ENCODE measurements at regions not wholly inside any gene's neighbourhood (a gene's known extent, or its start where the extent isn't known, plus 50 kb on each side); places are given as distances from the start of the nearest gene placed in this dataset.

DNA sequence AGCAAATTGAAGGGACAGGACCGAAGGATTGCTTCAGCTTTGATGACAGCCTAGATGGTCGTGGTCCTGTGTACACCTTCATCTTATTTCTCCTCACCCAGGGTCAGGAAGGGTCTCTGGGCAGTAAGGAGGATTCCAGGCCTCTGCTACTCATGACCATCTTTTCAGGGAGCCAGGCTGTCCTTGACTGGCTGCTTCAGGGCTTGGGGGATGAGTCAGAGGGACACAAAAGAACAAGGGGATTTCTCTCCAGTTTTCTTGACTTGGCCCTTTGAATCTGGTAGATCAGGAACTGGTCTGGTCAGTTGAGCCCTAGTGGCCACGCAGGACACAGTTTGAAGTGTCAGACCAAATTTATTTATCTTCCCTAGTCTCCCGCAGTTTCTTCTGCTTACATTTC lies 402.1 kb upstream of the CHD6 start:
- DNase-seq = no peak

- no peak for DNase-seq
These were observed 400.8 kb upstream of the CHD6 start for GRCh38 chr20:42018979-42019378.

- no peak for DNase-seq
These were observed 391.9 kb upstream of the CHD6 start for GRCh38 chr20:42010090-42010489.

- no peak for DNase-seq
These were observed 389.1 kb upstream of the CHD6 start for GRCh38 chr20:42007251-42007650.

GRCh38 chr20:42005211-42005610 lies 387.0 kb upstream of the CHD6 start:
- DNase-seq = no peak

GRCh38 chr20:42003380-42003779 lies 385.2 kb upstream of the CHD6 start:
- DNase-seq = no peak

DNA sequence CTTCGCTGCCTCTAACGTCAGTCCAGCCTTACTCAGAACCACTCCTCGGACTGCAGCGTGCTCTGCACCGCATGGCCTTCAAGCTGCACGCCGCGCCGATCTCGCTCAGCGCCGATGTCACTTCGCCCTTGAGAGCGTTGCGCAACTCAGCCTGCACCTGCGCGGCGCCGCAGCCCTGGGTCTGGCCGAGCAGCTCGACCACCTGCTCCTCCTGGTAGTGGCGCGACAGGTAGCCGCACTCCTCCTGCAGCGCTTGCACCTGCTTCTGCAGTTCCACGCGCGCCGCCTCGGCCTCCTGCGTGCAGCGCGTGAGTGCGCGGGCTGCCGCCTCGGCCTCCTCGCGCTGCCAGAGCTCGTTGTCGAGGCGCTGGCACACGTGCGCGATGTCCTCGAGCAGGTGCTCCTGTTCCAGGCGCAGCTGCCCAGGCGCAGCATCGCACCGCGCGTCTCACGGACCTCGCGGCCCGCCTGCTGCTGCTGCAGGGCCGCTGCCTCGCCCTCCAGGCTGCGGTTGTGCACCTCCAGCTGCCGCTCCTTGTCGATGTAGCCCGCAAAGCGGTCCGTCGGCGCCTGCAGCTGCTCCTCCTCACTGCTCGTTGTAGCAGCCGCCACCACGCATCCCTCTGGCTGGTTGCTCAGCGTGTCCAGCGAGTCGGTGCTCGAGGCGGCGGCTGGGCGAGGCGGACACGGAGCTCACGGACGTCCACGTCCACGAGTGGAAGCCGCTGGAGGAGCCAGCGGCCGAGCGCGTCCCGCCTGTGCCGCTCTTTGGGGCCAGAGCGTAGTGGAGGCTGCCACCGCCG lies 380.6 kb upstream of the CHD6 start:
- DNase-seq = no peak

GRCh38 chr20:41996951-41997350 lies 378.8 kb upstream of the CHD6 start:
- no peak for DNase-seq

DNA sequence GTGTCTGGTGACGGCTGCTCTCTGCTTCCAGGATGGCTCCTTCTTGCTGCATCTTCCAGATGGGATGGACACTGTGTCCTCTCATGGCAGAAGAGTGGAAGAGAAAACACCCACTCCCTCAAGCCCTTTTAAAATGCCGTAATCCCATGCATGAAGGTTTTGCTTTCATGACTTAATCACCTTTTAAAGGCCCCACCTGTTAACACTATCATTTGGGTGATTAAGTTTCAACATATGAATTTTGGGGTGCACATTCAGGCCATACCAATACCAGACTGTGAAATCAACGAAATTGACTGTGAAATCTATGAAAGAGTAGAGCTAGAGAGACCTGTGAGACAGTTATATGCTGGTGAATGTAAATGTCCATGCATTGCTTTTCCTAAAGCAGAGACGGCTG lies 374.3 kb upstream of the CHD6 start:
- no peak for DNase-seq

DNA sequence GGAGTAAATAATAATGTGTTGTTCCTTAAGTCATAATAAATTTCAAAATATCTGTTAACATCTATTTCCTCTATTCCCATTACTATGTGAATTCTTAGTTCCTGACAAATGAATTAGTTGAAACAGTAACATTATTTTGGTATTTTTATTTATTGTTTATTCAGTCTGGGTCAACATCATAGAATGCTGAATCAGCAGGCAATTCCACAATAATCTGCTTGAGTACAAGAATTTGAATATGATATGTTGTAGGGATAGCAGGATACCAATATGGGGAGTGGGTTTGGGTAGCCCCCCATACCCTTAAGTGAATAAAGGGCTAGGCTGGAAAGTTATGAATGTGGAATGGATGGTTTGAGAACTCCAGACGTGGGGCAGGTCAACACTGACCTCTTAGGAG lies 373.2 kb upstream of the CHD6 start:
- DNase-seq = no peak

DNA sequence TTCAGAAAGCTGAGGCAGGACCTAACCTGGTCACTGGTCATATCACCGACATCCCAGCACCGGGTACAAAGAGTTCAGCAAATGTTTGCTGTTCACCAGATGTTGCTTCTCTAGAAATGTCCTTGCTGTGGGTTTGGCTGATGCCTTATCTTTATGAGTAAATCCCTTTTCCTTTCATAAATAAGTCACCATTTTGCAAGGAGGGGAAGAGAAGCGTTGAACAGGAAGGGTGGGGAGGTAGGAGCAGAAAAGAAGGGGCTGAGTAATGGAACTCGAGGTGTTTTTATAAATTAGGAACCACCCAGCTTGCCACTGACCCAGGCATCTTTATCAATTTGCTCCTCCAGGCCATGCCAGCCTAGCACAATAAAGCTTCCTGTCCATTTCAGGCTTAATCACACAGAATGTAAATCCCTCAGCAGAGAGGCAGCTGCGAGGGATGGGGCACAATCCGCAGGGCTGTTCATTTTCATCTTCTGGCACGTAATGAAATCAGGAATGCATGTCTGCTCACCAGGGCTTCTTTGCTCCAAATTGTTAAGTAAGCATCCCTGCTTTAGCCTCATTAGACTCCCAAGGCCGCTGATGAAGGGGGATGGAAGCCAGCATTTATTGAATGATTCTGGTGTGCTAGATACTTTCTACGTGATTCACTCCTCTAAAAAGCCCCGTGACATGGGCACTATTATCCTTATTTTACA lies 371.9 kb upstream of the CHD6 start:
- no peak for DNase-seq

DNA sequence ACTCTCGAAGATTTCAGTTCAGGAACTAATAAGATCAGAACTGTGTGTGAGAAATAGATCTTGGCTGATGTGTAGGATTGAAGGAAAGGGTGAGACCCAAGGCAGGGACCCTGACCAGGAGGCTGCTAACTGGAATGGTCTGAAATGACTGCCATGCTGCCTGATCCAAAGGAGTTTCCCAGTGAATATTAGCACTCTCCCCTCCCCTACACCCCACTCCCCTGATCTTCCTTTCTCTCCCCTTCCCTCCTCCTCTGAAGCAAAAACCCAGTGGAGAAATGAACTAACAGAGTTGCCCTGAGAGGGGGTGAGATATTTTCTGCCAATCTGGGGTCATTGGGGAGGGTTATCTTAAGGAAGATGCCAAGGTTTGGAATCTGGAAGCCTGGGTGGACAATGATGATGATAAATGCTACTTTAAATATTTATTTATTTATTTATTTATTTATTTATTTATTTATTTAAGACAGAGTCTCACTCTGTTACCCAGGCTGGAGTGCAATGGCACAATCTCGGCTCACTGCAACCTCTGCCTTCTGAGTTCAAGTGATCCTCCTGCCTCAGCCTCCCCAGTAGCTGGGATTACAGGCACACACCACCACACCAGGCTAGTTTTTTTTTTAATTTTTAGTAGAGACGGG lies 371.0 kb upstream of the CHD6 start:
- DNase-seq = no peak

DNA sequence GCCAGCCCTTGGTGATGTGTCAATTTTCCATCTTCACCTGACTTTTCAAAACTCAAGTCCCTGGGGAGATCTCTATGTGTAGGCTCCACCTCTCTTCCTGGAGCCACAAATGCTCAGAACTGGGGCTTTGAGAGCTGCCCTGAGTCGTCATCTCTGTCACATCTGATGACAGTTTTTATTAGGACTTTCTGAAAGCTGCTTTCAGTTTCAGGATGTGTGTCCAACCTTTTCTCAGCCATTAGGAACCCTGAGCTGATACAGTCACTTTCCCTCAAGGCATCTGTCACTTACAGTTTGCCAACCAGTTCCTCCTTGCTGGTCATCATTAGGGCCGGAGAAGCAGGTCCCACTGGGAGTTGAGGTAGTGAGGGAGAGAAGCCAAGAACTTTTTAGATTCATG lies 365.9 kb upstream of the CHD6 start:
- no peak for DNase-seq

DNA sequence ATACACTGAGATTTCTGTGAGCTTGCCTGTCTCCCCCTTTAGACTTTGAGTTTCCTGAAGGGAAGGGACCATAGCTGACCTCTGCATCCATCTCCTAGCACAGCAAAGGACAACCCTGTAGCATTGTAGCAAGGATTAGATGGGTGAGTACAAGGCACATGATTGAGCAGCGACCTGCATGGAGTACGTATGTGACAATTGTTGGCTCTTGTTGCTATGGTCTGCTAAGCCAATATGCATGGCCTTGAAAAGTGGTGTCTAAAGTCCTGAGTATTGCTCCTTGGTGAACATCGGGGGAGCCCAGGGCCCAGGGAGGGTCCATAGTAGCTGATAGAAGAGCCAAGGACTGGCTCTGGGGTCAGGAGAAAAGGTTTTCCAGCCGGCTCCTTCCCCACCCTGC lies 365.0 kb upstream of the CHD6 start:
- DNase-seq = no peak

GRCh38 chr20:41981746-41982145 lies 363.6 kb upstream of the CHD6 start:
- DNase-seq = no peak

- no peak for DNase-seq
These were observed 360.7 kb upstream of the CHD6 start for GRCh38 chr20:41978875-41979274.

DNA sequence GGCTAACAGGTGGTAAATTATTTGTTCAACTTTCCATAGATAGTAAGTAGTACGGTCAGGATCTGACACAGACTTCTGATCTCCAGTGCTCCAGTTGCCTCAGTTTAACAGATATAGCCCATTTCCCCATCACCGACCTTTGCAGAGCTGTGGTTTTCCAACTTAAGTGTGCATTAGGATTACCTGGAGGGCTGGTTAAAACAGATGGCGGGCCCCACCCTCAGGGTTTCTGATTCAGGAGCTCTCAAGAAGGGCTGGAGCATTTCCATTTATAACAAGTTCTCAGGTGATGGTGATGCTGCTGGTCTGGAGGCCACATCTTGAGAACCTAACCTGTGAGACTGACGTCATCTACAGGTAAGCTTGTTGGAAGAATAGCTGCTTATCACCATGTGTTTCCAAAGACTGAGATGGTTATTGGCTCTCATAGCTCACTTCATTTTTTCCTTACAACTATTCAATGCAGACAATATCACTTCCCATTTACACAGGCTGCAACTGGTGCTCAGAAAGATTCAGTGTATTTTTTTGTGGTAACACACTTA lies 360.1 kb upstream of the CHD6 start:
- DNase-seq = no peak

DNA sequence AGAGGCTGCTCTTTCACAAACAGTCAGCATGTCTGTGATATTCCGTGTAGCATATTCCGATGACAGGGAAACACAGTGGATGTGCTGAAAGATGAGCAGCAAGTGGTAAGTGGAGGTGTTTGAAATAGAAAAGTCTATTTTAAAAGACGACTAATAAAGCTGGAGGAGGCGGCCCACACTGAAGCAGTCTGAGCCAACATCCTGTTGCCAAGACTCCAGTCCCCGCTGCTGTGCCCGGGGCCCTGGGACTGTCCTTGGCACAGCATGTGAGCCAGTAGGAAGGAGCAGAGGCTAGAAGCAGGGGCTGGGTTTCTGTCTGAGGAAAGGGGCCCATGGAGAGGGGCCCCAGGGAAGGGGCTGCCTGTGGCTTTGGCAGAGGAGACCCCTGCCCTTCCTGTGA lies 351.5 kb upstream of the CHD6 start:
- DNase-seq = no peak

DNA sequence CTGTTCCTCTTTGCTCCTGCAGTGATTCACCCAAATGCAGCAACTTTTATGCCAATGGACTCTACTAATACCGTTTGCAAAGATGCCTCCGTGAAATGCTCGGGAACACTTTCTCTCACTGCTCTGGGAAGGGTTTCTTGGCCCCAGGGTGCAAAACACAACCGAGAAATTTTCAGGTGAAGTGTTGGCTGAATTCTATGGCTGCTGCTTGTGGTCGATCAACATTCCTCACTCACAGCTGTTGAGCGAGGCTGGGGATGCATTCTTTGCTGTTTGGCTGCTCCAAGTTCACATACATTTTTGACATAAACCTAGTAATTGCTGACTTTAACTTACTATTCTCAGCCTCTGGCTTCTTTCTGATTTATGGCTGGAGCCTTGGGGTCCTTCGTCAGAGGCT lies 342.0 kb upstream of the CHD6 start:
- no peak for DNase-seq

GRCh38 chr20:41958391-41958790 lies 340.2 kb upstream of the CHD6 start:
- DNase-seq = no peak

- DNase-seq = no peak
These were observed 338.3 kb upstream of the CHD6 start for GRCh38 chr20:41956338-41957074.

- no peak for DNase-seq
These were observed 334.0 kb upstream of the CHD6 start for GRCh38 chr20:41952166-41952565.

DNA sequence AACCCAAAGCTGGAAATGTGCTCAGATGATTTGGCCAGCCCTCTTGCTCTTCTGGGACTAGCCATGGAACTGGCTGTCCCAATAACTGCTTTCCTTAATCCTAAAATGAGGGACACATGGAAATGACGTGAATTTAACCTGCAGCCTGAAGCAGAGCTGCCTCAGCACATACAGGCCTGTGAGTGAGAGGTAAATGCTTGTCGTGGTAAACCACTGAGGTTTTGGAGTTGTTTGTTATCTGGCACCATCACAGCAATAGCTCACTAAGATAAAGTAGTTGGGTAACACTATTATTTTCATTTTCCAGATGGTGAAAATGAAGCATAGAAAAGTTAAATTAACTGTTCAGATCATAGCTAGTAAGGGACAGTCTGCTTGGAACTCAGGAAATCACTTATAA lies 333.4 kb upstream of the CHD6 start:
- no peak for DNase-seq

Data from activated gamma-delta T cell treated with Interleukin-2 at 50 U/mL for 16 hours (primary cell).